Lower leg skin (tissue), 3 donors: ENCODE measurements at regions not wholly inside any gene's neighbourhood (a gene's known extent, or its start where the extent isn't known, plus 50 kb on each side); places are given as distances from the start of the nearest gene placed in this dataset.

Source experiments
- POLR2A ChIP-seq, 2 donors: fragments of 450-650 bp; IDR thresholded peaks; one replicate each; pipeline ENCODE4 v1.6.1; 2016 to 2017; ENCODE audit warnings: antibody characterized with exemption in 2 of 2, mild to moderate bottlenecking in 1 of 2, moderate library complexity in 1 of 2
- TF ChIP-seq, protein P1 (sequence below), 3 donors: fragments of 450-650 bp; IDR thresholded peaks; one replicate each; pipeline ENCODE4 v1.5.1; 2016; ENCODE audit warnings: antibody characterized with exemption in 3 of 3, mild to moderate bottlenecking in 3 of 3, moderate library complexity in 2 of 3

GRCh38 chr7:24427048-24427447 lies 143.1 kb downstream of the NPY start:
- TF ChIP-seq, protein P1, sequence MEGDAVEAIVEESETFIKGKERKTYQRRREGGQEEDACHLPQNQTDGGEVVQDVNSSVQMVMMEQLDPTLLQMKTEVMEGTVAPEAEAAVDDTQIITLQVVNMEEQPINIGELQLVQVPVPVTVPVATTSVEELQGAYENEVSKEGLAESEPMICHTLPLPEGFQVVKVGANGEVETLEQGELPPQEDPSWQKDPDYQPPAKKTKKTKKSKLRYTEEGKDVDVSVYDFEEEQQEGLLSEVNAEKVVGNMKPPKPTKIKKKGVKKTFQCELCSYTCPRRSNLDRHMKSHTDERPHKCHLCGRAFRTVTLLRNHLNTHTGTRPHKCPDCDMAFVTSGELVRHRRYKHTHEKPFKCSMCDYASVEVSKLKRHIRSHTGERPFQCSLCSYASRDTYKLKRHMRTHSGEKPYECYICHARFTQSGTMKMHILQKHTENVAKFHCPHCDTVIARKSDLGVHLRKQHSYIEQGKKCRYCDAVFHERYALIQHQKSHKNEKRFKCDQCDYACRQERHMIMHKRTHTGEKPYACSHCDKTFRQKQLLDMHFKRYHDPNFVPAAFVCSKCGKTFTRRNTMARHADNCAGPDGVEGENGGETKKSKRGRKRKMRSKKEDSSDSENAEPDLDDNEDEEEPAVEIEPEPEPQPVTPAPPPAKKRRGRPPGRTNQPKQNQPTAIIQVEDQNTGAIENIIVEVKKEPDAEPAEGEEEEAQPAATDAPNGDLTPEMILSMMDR (IDR thresholded peaks at IDR 0.05) = no peak
- TF ChIP-seq POLR2A (IDR thresholded peaks at IDR 0.05) = no peak
